ENCODE measurements at regions not wholly inside any gene's neighbourhood (a gene's known extent, or its start where the extent isn't known, plus 50 kb on each side); places are given as distances from the start of the nearest gene placed in this dataset.

- no peak for TF ChIP-seq CTCF (IDR thresholded peaks at IDR 0.05; ENCODE audit: insufficient read depth, low read length, poor library complexity, severe bottlenecking)
- no peak for TF ChIP-seq EZH2phosphoT487 (conservative IDR thresholded peaks at IDR 0.05; ENCODE audit: low read length)
These were observed 76.6 kb downstream of the EDN3 start for GRCh38 chr20:59376998-59377397.

All from SU-DHL-6 (cell line).